HCT116 (cell line): ENCODE measurements at regions not wholly inside any gene's neighbourhood (a gene's known extent, or its start where the extent isn't known, plus 50 kb on each side); places are given as distances from the start of the nearest gene placed in this dataset.

Source experiments
- ATAC-seq: fragments of 200-7000 bp; cut with Tn5 transposase; 2 replicates; pipeline ENCODE4 v1.9.1; 2020; ENCODE audit warnings: mild to moderate bottlenecking, moderate library complexity
- BruUV-seq: library from RNA; stranded (reverse); fragments of 400-500 nt; replicated peaks from 2 replicates; lab custom pipeline; 2021; lab: Mats Ljungman, UMichigan
- CTCF ChIA-PET: fragments of 300-600 bp; sonication (Branson Sonifier 250); formaldehyde crosslinking; loops from one replicate; lab custom pipeline; 2021; ENCODE audit warnings: antibody characterized with exemption; lab: Charles Lee
- POLR2A ChIA-PET: fragments of 300-600, 350-600 bp; sonication (Branson Sonifier 250); formaldehyde crosslinking; loops from one replicate; lab custom pipeline; 2021; ENCODE audit warnings: antibody characterized with exemption; lab: Charles Lee
- RAD21 ChIA-PET, 2 experiments: fragments of 300-600 bp; sonication (Branson Sonifier 250); formaldehyde crosslinking; loops; one replicate each; lab custom pipeline; 2023; ENCODE audit warnings: low total read pairs in 2 of 2; ENCODE audit not compliant: uncharacterized antibody in 2 of 2, unreplicated experiment in 2 of 2, low non-redundant PET in 1 of 2; lab: Charles Lee
- DNase-seq: peaks from one replicate; pipeline ENCODE4 v3.0.0-alpha.2; 2010; ENCODE audit warnings: low read depth, low spot score
- H2AFZ ChIP-seq: fragments of 200-600 bp; shearing (Covaris generic), sonication (generic); 2 replicates; pipeline ENCODE4 v1.6.1; 2017; ENCODE audit warnings: low read depth, mixed run types, mixed read lengths, antibody characterized with exemption, low read length; ENCODE audit not compliant: poor library complexity, severe bottlenecking
- H3K27ac ChIP-seq: 2 replicates; pipeline ENCODE4 v1.5.1; 2012; ENCODE audit warnings: low read depth, low read length
- H3K27me3 ChIP-seq: fragments of 200-600 bp; sonication (generic); 2 replicates; pipeline ENCODE4 v1.6.1; 2016; ENCODE audit warnings: mixed run types, low read length, mixed read lengths; ENCODE audit not compliant: insufficient read depth
- H3K36me3 ChIP-seq, 2 experiments: fragments of 200-500 bp in 1 of 2; fragments of 200-600 bp in 1 of 2; sonication (Bioruptor generic) in 1 of 2; sonication (generic) in 1 of 2; 2 replicates each; pipeline versions ENCODE4 v1.5.1 to v1.6.1; 2014 to 2016; ENCODE audit warnings: low read length in 2 of 2, inconsistent platforms in 1 of 2, mixed read lengths in 1 of 2, mixed run types in 1 of 2; ENCODE audit not compliant: insufficient read depth in 2 of 2, control insufficient read depth in 1 of 2
- H3K4me1 ChIP-seq, 2 experiments: fragments of 200-600 bp in 1 of 2; sonication (generic) in 1 of 2; 2 replicates each; pipeline versions ENCODE4 v1.5.1 to v1.6.1; 2012 to 2017; ENCODE audit warnings: low read length in 2 of 2, inconsistent platforms in 1 of 2, mild to moderate bottlenecking in 1 of 2, mixed read lengths in 1 of 2, mixed run types in 1 of 2, moderate library complexity in 1 of 2; ENCODE audit not compliant: insufficient read depth in 2 of 2, control insufficient read depth in 1 of 2
- H3K4me2 ChIP-seq: fragments of 200-600 bp; sonication (generic); 2 replicates; pipeline ENCODE4 v1.6.1; 2017; ENCODE audit warnings: mixed run types, low read length, mixed read lengths
- H3K4me3 ChIP-seq, 2 experiments: fragments of 200-600 bp in 1 of 2; sonication (generic) in 1 of 2; replicated peaks in 1 of 2; 2 replicates each; pipeline ENCODE4 v1.5.1; 2011 to 2016; ENCODE audit warnings: low read length in 2 of 2, control low read depth in 1 of 2, low read depth in 1 of 2, mild to moderate bottlenecking in 1 of 2, mixed read lengths in 1 of 2, mixed run types in 1 of 2
- H3K79me2 ChIP-seq: fragments of 200-600 bp; sonication (generic); 2 replicates; pipeline ENCODE4 v1.6.1; 2017; ENCODE audit warnings: mild to moderate bottlenecking, mixed run types, low read length, moderate library complexity, mixed read lengths; ENCODE audit not compliant: insufficient read depth
- H3K9ac ChIP-seq: fragments of 200-600 bp; sonication (generic); 2 replicates; pipeline ENCODE4 v1.6.1; 2016; ENCODE audit warnings: low read length, mixed read lengths
- H3K9me2 ChIP-seq: fragments of 200-600 bp; sonication (generic), shearing (Covaris generic); 2 replicates; pipeline ENCODE4 v1.6.1; 2017; ENCODE audit warnings: mixed run types, mild to moderate bottlenecking, moderate library complexity; ENCODE audit not compliant: insufficient read depth
- H3K9me3 ChIP-seq, 2 experiments: fragments of 200-500 bp in 1 of 2; fragments of 200-600 bp in 1 of 2; sonication (Bioruptor generic) in 1 of 2; sonication (generic) in 1 of 2; 2 replicates each; pipeline ENCODE4 v1.6.1; 2014 to 2017; ENCODE audit warnings: low read length in 2 of 2, mixed read lengths in 2 of 2, inconsistent platforms in 1 of 2, low read depth in 1 of 2, mild to moderate bottlenecking in 1 of 2, mixed run types in 1 of 2, moderate library complexity in 1 of 2; ENCODE audit not compliant: control insufficient read depth in 1 of 2, insufficient read depth in 1 of 2
- H4K20me1 ChIP-seq: fragments of 200-600 bp; sonication (generic), shearing (Covaris generic); 2 replicates; pipeline ENCODE4 v1.6.1; 2017; ENCODE audit warnings: mixed run types, mild to moderate bottlenecking, moderate library complexity; ENCODE audit not compliant: insufficient read depth
- ATF3 ChIP-seq: IDR thresholded peaks from 2 replicates; pipeline ENCODE4 v1.6.1; 2012
- CTCF ChIP-seq, 3 experiments: fragments of 200-600 bp in 1 of 3; sonication (generic) in 1 of 3; IDR thresholded peaks in 2 of 3; conservative IDR thresholded peaks in 1 of 3; 2 replicates each; pipeline ENCODE4 v1.5.1; 2012 to 2017; ENCODE audit warnings: low read depth in 2 of 3, low read length in 2 of 3, antibody characterized with exemption in 1 of 3, borderline replicate concordance in 1 of 3, control low read depth in 1 of 3, mild to moderate bottlenecking in 1 of 3, mixed read lengths in 1 of 3, mixed run types in 1 of 3, moderate library complexity in 1 of 3; ENCODE audit not compliant: insufficient read depth in 1 of 3
- EGR1 ChIP-seq: IDR thresholded peaks from 2 replicates; pipeline ENCODE4 v1.6.1; 2012; ENCODE audit warnings: low read depth
- ELF1 ChIP-seq: IDR thresholded peaks from 2 replicates; pipeline ENCODE4 v1.6.1; 2012; ENCODE audit warnings: low read depth, borderline replicate concordance
- EZH2phosphoT487 ChIP-seq: fragments of 200-600 bp; IDR thresholded peaks from 2 replicates; pipeline ENCODE4 v1.6.1; 2018; ENCODE audit warnings: antibody characterized with exemption, borderline replicate concordance
- JUND ChIP-seq: IDR thresholded peaks from 2 replicates; pipeline ENCODE4 v1.6.1; 2012
- POLR2AphosphoS5 ChIP-seq: IDR thresholded peaks from 2 replicates; pipeline ENCODE4 v1.6.1; 2011; ENCODE audit warnings: mild to moderate bottlenecking, low read depth, low read length, moderate library complexity
- RAD21 ChIP-seq: IDR thresholded peaks from 2 replicates; pipeline ENCODE4 v1.6.1; 2012; ENCODE audit warnings: low read depth, mild to moderate bottlenecking
- REST ChIP-seq: IDR thresholded peaks from 2 replicates; pipeline ENCODE4 v1.6.1; 2012; ENCODE audit warnings: low read depth
- SIN3A ChIP-seq: IDR thresholded peaks from 2 replicates; pipeline ENCODE4 v1.6.1; 2012; ENCODE audit warnings: low read depth
- SP1 ChIP-seq: IDR thresholded peaks from 2 replicates; pipeline ENCODE4 v1.6.1; 2012; ENCODE audit warnings: low read depth
- SRF ChIP-seq: IDR thresholded peaks from 2 replicates; pipeline ENCODE4 v1.6.1; 2012; ENCODE audit warnings: low read depth
- TCF7L2 ChIP-seq: IDR thresholded peaks from 2 replicates; pipeline ENCODE4 v1.7.0; 2011; ENCODE audit warnings: borderline replicate concordance, inconsistent platforms; ENCODE audit not compliant: insufficient read depth, insufficient read length; ENCODE audit errors: extremely low read depth
- YY1 ChIP-seq: IDR thresholded peaks from 2 replicates; pipeline ENCODE4 v1.6.1; 2011; ENCODE audit warnings: low read length, low read depth, moderate library complexity, mild to moderate bottlenecking; ENCODE audit not compliant: insufficient replicate concordance; ENCODE audit errors: extremely low read depth
- ZFX ChIP-seq: fragments of 450-650 bp; IDR thresholded peaks from 2 replicates; pipeline ENCODE4 v1.6.1; 2017
- intact Hi-C: fragments of 100-400 bp; cut with micrococcal nuclease; formaldehyde crosslinking; loops from 2 replicates; pipeline ENCODE4 v1.10.0; 2022

GRCh38 chr2:103165836-103166235 is 404.0 kb downstream of the TMEM182 start (continued):
- TF ChIP-seq SP1 (no peak), TCF7L2 (no peak), ATF3 (no peak), ZFX (no peak), RAD21 (no peak), EGR1 (no peak), POLR2AphosphoS5 (no peak)

GRCh38 chr2:103166456-103167324 is 404.9 kb downstream of the TMEM182 start:
- no peaks in the 10 kb centered on the region for H3K9me3 ChIP-seq
- H3K27me3 ChIP-seq: no peaks in the 10 kb centered on the region
- intact Hi-C loops: no loop called here
- ATAC-seq: no peak
- CTCF ChIA-PET: no interaction called here
- DNase-seq: no peak
- no peak overlapping the region for H3K27ac ChIP-seq
- H3K9ac ChIP-seq: no peak overlapping the region
- no peak overlapping the region for H3K4me2 ChIP-seq
- BruUV-seq: no TSS peak
- no peak overlapping the region for H3K4me3 ChIP-seq
- no peaks in the 10 kb centered on the region for H4K20me1 ChIP-seq
- H3K9me2 ChIP-seq: no peaks in the 10 kb centered on the region
- no peak for TF ChIP-seq SRF
- no peak for TF ChIP-seq ELF1
- no peak for TF ChIP-seq EZH2phosphoT487
- no peak for TF ChIP-seq JUND
- no peak for TF ChIP-seq TCF7L2
- no peak for TF ChIP-seq REST
- TF ChIP-seq POLR2AphosphoS5: no peak
- TF ChIP-seq CTCF (IDR thresholded peaks at IDR 0.05 in 2 of 3, conservative IDR thresholded peaks at IDR 0.05 in 1 of 3; ENCODE audit: borderline replicate concordance in 1 of 3, insufficient read depth in 1 of 3, low read depth in 2 of 3, low read length in 2 of 3): no peak
- no peak for TF ChIP-seq RAD21
- TF ChIP-seq SP1: no peak
- TF ChIP-seq YY1: no peak
- no peak for TF ChIP-seq SIN3A
- TF ChIP-seq, all 23 proteins: peak for 0
- no peak overlapping the region for H2AFZ ChIP-seq
- ChIA-PET RAD21 (no interaction called here), POLR2A (no interaction called here)
- no peaks in the 10 kb centered on the region for H3K4me1 ChIP-seq
- no peaks in the 10 kb centered on the region for H3K79me2 ChIP-seq
- H3K36me3 ChIP-seq: no peaks in the 10 kb centered on the region
